HG02870 (cell line): ENCODE measurements at regions not wholly inside any gene's neighbourhood (a gene's known extent, or its start where the extent isn't known, plus 50 kb on each side); places are given as distances from the start of the nearest gene placed in this dataset.

Source experiments
- ATAC-seq: cut with Tn5 transposase; IDR thresholded peaks from one replicate; pipeline ENCODE4 v1.9.1; 2021; ENCODE audit warnings: mild to moderate bottlenecking, moderate library complexity; ENCODE audit not compliant: unreplicated experiment

DNA sequence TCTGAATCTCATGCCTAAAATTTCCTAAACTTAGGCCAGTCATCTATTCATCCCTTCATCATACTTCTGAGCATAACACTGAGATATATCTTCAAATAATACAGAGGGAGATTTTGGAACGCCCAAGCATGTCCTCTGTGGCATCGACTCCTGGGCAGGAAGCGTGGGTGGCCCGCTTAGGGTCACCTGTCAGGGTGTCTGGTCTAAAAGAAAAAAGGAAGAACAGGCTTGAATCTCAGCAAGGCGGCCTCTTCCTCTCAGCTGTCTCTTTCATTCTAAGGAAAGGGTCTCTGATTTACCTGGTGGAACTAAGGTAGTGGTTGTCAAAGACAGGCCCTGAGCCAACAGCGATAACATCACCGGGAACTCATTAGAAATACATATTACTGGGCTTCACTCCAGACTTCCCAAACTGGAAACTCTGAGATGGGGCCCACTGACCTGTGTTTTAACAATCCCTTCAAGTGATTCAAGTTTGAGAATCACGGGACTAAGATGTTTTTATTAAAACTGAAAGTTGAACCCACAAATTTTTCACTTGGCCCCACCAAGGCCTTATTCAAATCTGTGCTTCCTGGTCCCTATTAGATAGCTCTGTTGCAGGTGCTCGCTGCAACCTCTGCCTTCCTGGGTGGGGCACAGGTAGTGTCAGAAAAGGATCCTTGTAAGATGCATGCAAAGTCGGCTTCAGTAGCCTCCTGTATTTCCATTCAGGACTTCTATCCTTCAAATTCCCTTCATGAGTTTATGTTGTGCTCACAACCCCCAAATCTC lies 162.3 kb upstream of the CCDC68 start:
- peak; percentile 89 for ATAC-seq

DNA sequence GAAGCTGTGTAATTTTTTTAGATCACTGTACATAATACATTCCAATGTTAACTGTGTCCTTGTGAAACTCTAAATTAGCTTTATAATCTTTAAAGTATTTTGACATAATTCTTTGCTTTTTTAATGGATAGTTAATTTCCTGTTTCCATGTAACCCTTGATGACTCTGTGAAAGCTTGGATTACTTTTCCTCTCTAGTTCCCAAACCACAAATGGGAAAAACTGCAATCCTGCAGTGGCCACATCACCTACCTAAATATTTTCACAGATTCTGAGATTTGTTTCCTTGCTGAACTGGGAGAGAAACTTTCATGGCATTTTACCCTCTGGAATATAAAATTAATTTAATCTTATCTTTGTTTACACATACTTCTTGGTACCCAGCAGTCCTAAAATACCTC lies 161.6 kb upstream of the CCDC68 start:
- ATAC-seq: no peak

DNA sequence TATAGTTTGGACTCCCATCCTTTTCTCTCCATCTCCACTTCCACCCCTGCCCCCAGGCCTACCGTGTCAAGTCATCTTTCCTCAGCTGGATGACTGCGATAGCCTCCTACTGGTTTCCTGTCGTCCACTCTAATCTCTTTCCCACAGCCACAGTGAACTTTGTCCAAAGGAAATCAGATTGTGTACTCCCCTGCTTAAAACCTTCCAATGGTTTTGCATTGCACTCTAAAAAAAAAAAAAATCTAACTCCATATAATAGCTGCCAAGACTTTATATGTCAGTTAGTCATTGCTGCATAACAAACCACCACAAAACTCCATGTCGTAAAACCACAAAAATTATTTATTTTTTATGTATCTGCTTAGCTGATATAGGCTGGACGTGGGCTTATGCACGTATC lies 160.2 kb upstream of the CCDC68 start:
- ATAC-seq: no peak

DNA sequence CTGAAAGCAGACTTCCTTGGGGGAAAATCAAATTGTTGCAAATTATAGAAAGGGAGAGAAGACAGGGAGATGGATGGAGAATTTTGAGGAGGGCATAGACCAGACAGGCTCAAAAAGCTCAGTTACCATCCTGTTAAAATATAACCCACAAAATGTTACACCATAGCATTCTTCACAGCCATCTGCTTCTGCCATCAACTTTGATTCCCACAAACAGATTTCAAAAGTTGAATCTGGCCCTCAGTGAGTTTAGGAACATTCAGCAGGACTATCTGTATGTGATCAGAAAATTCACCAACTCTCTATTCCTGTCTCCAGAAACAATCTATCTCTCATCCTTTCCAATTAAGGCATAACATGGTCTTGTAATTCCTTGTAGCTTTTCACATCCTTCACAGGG lies 159.8 kb upstream of the CCDC68 start:
- ATAC-seq: no peak

DNA sequence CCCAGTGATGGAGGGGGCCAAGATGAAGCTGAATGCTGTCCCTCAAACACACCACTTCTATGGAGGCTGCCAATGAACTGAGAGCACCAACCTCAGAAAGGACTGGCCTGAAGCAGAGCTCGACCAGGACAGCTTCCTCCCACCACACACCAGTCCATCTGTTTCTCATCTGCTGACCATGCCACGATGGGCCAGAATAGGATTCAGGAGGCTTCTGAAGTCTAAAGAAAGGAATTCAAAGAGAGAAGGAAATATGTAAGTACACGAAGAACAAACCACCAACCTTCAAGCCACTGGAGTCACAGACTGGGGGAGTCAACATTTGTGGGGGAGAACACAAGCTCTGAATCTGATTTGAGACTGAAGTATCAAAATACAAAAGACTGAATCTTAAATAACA lies 157.6 kb upstream of the CCDC68 start:
- ATAC-seq: no peak

DNA sequence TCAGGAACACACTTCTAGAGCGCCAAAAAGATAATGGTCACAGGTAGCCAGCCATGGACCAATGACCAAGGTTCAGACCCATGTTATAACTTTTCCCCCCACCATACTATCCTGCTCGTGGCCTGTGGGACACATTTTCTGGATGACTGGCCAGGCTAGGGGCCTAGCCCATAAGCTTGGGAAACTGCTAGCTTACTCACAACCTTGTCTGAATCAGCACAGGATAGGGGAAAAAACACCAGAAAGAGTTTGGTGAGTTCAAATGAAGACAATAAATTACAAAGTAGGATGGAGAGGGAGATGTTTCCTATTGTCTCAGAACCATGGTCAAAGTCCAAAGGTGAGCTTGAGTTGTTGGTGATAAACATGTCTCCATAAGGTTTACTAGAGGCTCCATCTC lies 156.3 kb upstream of the CCDC68 start:
- ATAC-seq: no peak

DNA sequence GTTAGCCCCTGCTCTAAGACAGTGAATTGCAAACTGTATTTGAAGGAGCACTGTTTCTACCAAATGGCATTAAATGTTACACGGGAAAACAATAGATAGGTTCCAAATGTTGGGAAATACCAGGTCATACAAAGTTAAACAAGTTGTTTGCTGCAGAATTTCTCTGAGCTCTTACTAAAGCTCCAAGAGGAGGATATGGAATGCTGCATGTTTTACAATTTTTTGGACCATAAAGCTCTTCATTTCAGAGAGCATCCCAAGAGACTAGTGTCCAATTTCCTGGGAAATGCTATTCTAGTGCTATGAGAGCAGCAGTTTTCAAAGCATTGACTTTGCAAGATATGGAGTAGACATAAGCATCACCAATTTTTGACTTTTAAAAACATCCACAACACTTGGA lies 155.6 kb upstream of the CCDC68 start:
- ATAC-seq: no peak

DNA sequence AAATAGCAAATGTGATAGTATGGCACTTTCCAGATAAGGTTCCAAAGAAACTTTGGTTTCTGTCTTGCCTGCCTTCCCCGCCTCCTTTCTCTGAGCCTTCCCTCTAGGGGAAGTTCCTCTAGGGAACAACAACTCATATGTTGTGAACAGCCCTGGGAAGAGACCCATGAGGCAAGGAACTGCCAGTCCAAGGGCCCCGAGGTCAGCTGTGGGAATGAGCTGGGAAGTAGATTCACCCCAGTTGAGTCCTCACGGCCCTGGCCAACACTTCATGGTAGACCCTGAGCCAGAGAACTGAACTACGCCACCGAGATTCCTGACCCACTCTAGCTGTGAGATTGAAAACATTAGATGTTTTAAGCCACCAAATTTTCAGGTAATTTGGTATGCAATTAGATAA lies 154.5 kb upstream of the CCDC68 start:
- ATAC-seq: no peak

DNA sequence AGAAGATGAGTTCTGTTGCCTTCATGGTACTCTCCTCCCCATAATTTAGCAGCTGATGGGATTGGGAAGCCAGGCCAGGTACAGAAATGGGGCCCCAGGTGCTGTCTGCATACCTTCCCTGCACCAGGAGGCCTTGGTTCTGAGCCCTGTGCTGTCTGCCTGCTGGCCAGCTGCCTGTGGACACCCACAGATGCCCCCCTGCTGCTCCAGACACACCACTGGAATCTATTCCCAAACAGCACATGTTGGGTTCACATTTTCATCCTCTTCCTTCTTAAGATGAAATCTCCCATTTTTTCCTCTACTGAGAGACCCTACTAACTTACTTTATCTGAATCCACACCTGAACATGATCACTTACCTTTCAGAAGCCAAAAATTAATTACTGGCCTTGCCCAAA lies 152.0 kb upstream of the CCDC68 start:
- no peak for ATAC-seq

DNA sequence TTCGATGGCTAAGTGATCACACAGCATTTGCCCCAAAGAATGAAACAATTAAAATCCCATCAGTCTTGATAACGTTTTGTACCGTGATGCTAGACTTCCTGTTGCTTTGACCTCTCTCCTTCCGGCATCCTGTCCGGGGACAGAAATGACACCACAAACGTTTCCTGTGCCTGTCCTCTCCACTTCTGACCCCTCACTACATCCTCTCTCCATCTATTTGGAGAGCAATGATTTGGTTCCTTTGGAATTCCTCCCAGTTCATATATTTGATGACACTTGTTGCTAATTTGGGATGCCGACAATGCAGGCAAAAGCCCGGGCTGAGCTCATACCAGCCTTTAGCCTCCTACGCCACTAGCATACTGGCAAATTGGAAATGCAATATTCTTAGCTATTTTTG lies 151.2 kb upstream of the CCDC68 start:
- no peak for ATAC-seq

DNA sequence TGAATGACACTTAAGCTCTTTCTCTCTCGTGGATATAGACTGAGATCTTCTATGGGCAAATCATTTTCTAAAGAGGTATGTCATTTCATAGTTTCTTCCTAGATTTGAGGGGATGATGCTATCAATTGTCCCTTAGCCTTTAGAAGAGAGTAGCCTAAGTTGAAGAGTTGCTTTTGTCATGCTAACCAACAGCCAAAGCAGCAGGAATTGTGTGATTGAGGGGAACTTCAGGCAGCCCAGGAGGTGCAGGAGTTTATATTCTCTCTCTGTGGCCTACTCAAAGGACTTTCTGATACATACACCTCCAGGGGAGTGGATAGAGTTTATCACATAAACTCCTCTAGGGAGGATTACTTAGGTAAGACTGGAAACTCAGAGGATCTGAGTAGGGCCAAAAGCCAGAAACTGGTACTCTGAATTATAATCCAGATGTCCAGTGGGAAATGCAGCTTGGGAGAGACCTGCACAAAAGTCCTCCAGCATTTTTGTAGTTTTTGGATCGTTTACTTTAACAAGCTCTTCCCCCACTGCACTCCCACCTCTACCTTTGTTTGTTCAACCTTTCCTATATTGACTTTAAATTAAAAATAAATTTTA lies 150.7 kb upstream of the CCDC68 start:
- ATAC-seq: no peak

DNA sequence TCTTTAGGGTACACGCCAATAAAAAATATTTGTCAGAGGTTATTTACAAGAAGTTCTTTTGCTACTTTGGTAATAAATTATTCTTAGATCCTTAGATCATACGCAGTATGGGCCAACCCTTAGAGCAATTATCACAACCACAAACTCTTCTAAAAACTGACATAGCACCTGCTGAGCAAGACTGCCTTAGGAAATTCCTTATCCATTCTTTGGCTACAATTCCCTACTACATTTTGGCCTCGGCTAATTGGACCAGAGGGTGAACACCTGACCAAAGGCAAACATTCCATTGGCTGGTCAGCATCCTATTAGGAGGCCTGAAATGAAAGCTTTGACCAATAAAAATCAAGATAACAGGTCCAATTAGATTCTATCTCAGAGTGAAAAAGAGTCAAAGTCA lies 147.6 kb upstream of the CCDC68 start:
- no peak for ATAC-seq

DNA sequence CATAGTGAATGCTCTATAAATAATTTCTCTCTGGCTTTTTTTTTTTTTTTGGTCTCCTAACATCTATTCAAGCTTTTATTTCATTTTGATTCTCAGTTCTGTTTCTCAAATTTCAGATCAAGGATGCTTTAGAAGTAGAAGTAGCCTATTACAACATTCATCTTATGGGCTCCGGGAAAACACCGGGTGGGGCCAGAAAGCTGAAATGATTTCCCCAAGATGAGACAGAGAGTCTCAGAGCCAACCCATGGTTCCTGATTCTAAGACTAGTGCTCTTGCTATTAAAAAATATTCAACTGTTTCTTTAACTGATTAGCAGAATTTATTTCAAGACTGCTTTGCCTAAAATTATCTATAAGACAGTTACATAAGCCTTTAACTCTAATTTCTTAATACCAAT lies 147.2 kb upstream of the CCDC68 start:
- ATAC-seq: peak; percentile 75

DNA sequence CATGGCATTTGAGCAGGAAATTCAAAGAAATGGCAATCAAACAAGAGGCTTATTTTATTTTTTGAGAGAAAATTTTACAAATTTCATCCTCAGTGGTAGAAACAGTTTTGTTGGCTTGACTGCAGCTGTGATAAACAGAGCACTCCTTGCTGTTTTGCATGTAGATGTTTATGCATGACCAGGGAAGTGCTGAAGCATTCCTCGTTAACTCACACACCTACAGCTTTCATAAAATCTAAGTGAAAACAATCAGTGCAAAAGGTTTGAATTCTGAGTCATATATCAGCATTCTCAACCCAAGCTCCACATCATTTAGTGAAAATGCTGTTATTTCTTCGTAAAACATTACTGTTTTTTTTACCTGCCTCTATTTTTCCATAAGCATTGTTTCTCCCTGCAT lies 146.6 kb upstream of the CCDC68 start:
- peak; percentile 47 for ATAC-seq

DNA sequence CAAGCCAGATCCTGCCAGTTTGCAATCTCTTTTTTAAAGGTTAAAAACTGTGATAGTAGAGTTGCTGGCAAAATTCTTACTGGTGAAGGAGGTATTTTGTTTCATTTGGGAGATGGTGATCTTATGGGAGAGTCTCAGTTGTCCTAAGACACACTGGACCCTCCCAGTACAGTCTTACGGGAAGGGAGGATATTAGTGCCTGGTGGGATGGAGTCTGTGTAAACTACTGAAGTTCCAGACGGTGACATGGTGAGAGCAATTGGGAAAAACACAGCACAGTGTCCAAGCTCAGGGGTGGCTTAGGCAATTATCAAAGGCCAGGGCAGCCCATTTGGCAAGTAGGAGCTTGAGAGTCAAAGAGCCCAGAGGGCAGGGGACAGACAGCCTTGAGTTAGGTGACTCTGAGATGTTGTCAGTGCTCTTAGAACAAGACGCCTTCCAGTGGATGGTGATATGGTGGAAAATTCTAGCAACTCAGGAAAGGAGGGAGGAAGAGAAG lies 143.7 kb upstream of the CCDC68 start:
- no peak for ATAC-seq

DNA sequence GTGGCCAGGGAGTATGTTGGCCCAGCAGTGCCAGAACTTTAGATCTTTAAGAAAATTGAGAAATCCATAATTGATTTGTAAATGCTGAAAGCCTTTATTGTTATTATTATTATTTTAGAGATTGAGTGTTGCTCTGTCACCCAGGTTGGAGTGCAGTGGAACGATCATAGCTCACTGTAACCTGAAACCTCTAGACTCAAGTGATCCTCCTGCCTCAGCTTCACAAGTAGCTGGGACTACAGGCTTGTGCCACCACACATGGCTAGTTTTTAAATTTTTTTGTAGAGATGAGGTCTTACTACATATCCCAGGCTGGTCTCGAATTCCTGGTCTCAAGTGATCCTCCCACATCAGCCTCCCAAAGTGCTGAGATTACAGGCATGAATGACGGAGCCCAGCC lies 143.2 kb upstream of the CCDC68 start:
- ATAC-seq: no peak

DNA sequence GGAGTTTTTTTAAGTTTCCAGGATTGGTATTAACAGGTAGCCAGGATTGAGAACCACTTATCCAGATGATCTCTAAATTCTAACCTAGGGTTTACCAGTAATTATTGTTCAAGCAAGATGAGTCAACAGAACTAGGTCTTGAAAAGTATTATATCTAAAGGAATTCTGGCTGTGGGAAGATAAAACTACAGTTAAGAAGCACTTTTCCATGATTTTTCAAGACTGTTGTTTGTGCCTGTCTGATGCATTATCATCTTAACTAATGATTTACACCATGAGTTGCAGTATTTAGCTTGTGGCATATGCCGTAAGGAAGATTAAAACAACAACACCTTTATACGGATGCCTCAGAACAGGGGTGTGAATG lies 142.2 kb upstream of the CCDC68 start:
- ATAC-seq: no peak

DNA sequence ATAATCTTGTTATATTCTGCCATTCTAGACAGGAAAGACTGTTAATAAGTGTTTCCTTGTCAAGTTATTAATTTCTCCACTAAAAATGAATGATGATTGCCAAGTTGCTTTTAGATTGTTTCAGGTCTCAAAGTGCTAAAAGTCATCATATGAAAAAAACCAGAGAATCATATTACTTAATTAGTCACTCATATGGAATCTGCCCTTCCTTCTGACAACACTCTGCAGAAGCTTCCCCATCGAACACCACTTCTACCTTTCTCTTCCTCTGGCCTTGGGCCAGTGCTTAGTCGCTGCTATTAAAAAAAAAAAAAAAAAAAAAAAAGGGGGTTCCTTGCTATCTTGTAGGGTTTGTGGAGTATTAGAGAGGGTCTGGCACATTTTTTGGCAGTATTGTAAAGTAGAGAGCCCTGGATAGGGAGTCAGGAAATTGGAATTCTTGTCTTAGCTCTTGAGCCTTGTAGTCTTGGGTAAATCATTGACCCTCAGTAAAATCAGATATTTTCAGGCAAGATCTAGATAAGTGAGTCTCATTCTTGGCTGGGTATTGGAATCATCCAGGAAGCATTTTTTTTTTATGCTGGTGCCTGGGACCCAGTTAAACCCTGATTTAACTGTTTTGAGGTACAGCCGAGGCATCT lies 141.7 kb upstream of the CCDC68 start:
- no peak for ATAC-seq

DNA sequence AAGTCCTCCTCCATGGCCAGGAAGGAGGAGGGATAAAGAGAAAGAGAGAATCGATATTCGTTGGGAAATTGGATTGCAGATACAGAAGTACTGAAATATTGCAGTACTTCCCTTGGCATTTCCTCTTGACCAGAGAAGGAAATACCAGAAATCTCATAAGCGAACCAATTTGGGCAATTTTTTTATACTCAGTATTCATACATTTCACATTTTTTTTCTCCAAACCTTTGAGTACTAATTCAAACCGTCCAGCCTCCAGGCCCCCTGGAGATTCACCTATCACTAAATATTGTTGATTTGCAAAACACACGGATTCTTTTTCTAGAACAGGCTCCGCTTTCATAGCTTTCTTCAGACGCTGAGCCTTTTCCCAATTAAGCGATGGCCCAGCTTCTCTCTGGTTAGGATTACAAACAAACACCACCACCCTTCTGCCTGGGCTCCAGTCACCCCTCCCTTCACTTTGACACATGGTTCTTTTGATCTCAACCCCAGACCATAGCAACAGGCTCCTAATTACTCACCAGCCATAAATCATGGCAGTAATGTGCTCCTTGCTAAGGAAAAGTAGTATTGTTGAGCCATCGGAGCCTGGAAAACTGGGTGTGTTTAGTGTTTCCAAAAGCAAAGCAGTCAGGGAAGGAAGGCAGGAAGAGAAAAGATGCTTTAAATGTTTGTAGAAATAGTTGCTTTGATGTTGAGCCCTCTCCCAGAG lies 138.4 kb upstream of the CCDC68 start:
- ATAC-seq: no peak

DNA sequence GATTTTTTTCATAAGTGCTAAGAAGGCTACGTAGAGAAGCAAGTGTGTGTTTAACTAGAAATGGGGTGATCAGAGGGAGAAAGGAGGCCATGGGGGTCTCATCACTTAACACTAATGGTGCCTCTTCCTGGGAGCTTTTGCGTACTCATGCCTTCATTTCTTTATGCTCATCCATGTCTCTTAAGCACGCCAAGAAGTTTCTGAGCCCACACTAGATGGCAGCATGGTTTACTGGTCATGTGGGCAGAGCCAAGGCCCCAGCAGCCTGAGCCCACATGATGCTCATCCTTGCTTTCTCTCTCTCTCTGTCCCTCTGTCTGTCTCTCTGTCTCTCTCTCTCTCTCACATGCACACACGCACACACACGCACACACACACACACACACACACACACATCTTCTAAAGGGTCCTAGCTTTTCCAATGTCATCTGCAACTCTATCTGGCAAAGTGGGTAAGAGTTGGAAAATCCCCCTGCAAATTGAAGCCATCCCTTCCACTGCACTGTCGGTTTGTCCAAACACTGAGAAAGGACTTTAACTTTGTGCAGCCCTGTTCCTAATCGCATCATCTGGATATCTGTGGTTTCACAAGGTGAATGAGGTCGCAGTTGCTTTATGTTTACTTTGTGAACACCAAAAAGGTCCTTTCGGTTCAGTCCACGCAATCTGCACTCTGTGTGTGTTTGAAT lies 137.1 kb upstream of the CCDC68 start:
- peak; percentile 60 for ATAC-seq

DNA sequence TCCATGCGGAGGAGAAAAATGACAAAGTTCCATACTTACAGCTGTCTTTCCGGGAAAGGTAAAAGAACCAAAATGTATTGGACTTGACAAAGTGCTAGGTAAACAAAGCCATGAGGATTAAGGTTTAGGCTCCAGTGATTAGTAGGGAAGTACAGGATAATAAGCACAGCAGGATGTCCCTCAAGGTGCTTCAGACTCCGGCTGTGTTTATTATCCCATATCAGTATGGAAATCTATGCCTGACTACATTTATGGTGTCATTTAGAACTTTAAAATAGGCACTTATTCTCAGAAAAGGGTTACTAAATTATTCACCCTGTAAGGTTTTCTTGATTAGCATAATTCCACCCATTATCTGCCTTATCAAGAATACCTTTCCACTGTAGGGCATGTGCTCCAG lies 136.3 kb upstream of the CCDC68 start:
- ATAC-seq: no peak
